ENCODE measurements at regions not wholly inside any gene's neighbourhood (a gene's known extent, or its start where the extent isn't known, plus 50 kb on each side); places are given as distances from the start of the nearest gene placed in this dataset.
"Not testable (repeated sequence)": the region's sequence is repeated elsewhere in the genome, so short reads cannot be mapped to it uniquely, and the experiment has no call there.

- no peak for ATAC-seq
Measured at GRCh38 chr16:55073830-55074229, 143.2 kb downstream of the IRX5 start.

GRCh38 chr16:55075208-55075607, 144.5 kb downstream of the IRX5 start:
- ATAC-seq = not testable (repeated sequence)

- ATAC-seq = no peak
Measured at GRCh38 chr16:55076053-55076452, 145.4 kb downstream of the IRX5 start.

GRCh38 chr16:55077266-55077665, 146.6 kb downstream of the IRX5 start:
- ATAC-seq = no peak

GRCh38 chr16:55078153-55078552, 147.5 kb downstream of the IRX5 start:
- ATAC-seq = no peak

- ATAC-seq = no peak
Measured at GRCh38 chr16:55078699-55079410, 148.2 kb downstream of the IRX5 start.

- no peak for ATAC-seq
Measured at GRCh38 chr16:55081622-55082590, 151.2 kb downstream of the IRX5 start.

- no peak for ATAC-seq
Measured at GRCh38 chr16:55082591-55082976, 151.9 kb downstream of the IRX5 start.

GRCh38 chr16:55083052-55083451, 152.4 kb downstream of the IRX5 start:
- no peak for ATAC-seq

GRCh38 chr16:55088098-55088497, 157.4 kb downstream of the IRX5 start:
- ATAC-seq = no peak

GRCh38 chr16:55089600-55089999, 158.9 kb downstream of the IRX5 start:
- ATAC-seq = no peak

- ATAC-seq = no peak
Measured at GRCh38 chr16:55091213-55091870, 160.7 kb downstream of the IRX5 start.

GRCh38 chr16:55091871-55092230, 161.2 kb downstream of the IRX5 start:
- no peak for ATAC-seq

GRCh38 chr16:55100100-55100499, 169.4 kb downstream of the IRX5 start:
- no peak for ATAC-seq

- no peak for ATAC-seq
Measured at GRCh38 chr16:55101026-55101425, 170.4 kb downstream of the IRX5 start.

GRCh38 chr16:55102077-55102476, 171.4 kb downstream of the IRX5 start:
- ATAC-seq = no peak

GRCh38 chr16:55102531-55102930, 171.9 kb downstream of the IRX5 start:
- no peak for ATAC-seq

GRCh38 chr16:55107851-55108250, 177.2 kb downstream of the IRX5 start:
- no peak for ATAC-seq

- ATAC-seq = no peak
Measured at GRCh38 chr16:55113210-55113609, 182.5 kb downstream of the IRX5 start.

GRCh38 chr16:55115506-55115905, 184.8 kb downstream of the IRX5 start:
- ATAC-seq = no peak

GRCh38 chr16:55116165-55116920, 185.7 kb downstream of the IRX5 start:
- ATAC-seq = peak; percentile 71

GRCh38 chr16:55118701-55119260, 188.1 kb downstream of the IRX5 start:
- no peak for ATAC-seq

All from esophagus mucosa (tissue), 1 donor.